Central memory CD8-positive, alpha-beta T cell (primary cell): ENCODE measurements at regions not wholly inside any gene's neighbourhood (a gene's known extent, or its start where the extent isn't known, plus 50 kb on each side); places are given as distances from the start of the nearest gene placed in this dataset.

Experiments used
- ATAC-seq: fragments of 150-1000 bp; cut with Tn5 transposase; replicated peaks from 2 replicates; pipeline ENCODE4 v1.10.0; 2022; ENCODE audit warnings: mild to moderate bottlenecking, moderate FRiP score, moderate number of reproducible peaks; ENCODE audit not compliant: poor library complexity, severe bottlenecking; ENCODE audit errors: extremely low read depth
- DNase-seq, 2 donors: peaks; one replicate each; pipeline ENCODE4 v3.0.0; 2021; ENCODE audit warnings: low spot score in 2 of 2
- H3K27ac Mint-ChIP-seq: one replicate; pipeline ENCODE4 v1.8.0; 2022; ENCODE audit warnings: low read depth, mild to moderate bottlenecking, moderate library complexity, mixed read lengths
- H3K27me3 Mint-ChIP-seq: one replicate; pipeline ENCODE4 v1.8.0; 2022; ENCODE audit warnings: mixed read lengths
- H3K36me3 Mint-ChIP-seq: one replicate; pipeline ENCODE4 v1.8.0; 2022; ENCODE audit warnings: mild to moderate bottlenecking, moderate library complexity, mixed read lengths; ENCODE audit not compliant: insufficient read depth
- H3K4me1 Mint-ChIP-seq: one replicate; pipeline ENCODE4 v1.8.0; 2022; ENCODE audit warnings: mixed read lengths
- H3K4me3 Mint-ChIP-seq: one replicate; pipeline ENCODE4 v1.8.0; 2022; ENCODE audit warnings: mild to moderate bottlenecking, moderate library complexity, mixed read lengths
- H3K9me3 Mint-ChIP-seq: one replicate; pipeline ENCODE4 v1.8.0; 2022; ENCODE audit warnings: mixed read lengths

- Mint-ChIP-seq H3K4me1 (no peaks in the 10 kb centered on the region), H3K27me3 (no peaks in the 10 kb centered on the region), H3K9me3 (peaks cover 15% of the 10 kb centered on the region), H3K4me3 (no peak overlapping the region), H3K27ac (no peak overlapping the region), H3K36me3 (no peaks in the 10 kb centered on the region)
- DNase-seq, result no peak
- ATAC-seq, result no peak
These were observed 392.9 kb downstream of the MEIS1 start for GRCh38 chr2:66827851-66828250.

DNA sequence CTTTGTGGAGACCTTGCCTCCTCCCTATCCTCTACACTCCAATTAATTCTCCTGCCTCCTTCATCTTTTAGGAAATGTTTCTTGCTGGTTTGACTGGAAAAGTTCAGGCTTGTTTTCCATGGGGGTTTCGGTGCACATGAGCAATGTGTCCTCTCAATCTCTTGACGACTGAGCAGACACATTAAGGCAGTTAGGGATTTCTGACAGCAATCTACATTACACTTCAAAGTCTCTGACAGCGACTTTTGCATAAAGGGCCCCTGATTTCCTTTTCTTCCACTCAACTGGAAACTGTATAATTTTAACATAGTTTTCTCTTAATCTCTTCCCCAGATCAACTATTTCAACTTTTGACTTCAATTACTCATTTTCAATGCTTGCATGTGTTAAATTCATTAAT is 394.0 kb downstream of the MEIS1 start:
- Mint-ChIP-seq H3K27ac (no peak overlapping the region), H3K36me3 (no peaks in the 10 kb centered on the region), H3K4me1 (no peaks in the 10 kb centered on the region), H3K27me3 (no peaks in the 10 kb centered on the region), H3K4me3 (no peak overlapping the region), H3K9me3 (peaks cover 21% of the 10 kb centered on the region)
- no peak for DNase-seq
- ATAC-seq, result no peak

GRCh38 chr2:66830881-66831280 is 396.0 kb downstream of the MEIS1 start:
- Mint-ChIP-seq H3K27ac (no peak overlapping the region), H3K9me3 (peaks cover 22% of the 10 kb centered on the region), H3K27me3 (no peaks in the 10 kb centered on the region), H3K4me1 (no peaks in the 10 kb centered on the region), H3K4me3 (no peak overlapping the region), H3K36me3 (no peaks in the 10 kb centered on the region)
- ATAC-seq (no peak), DNase-seq (no peak)

GRCh38 chr2:66832646-66833435 is 397.9 kb downstream of the MEIS1 start:
- no peak overlapping the region for H3K27ac Mint-ChIP-seq
- no peaks in the 10 kb centered on the region for H3K27me3 Mint-ChIP-seq
- H3K36me3 Mint-ChIP-seq, result no peaks in the 10 kb centered on the region
- H3K9me3 Mint-ChIP-seq, result peaks cover 23% of the 10 kb centered on the region
- no peak for DNase-seq
- no peak overlapping the region for H3K4me3 Mint-ChIP-seq
- no peaks in the 10 kb centered on the region for H3K4me1 Mint-ChIP-seq
- ATAC-seq, result no peak

GRCh38 chr2:66834859-66835258 is 399.9 kb downstream of the MEIS1 start:
- Mint-ChIP-seq H3K4me1 (no peaks in the 10 kb centered on the region), H3K36me3 (no peaks in the 10 kb centered on the region), H3K9me3 (peaks cover 27% of the 10 kb centered on the region), H3K27me3 (no peaks in the 10 kb centered on the region), H3K4me3 (no peak overlapping the region), H3K27ac (no peak overlapping the region)
- ATAC-seq (no peak), DNase-seq (no peak)

- peaks cover 23% of the 10 kb centered on the region for H3K9me3 Mint-ChIP-seq
These were observed 401.9 kb downstream of the MEIS1 start for GRCh38 chr2:66836851-66837250.

GRCh38 chr2:66839551-66840320 is 404.8 kb downstream of the MEIS1 start:
- ATAC-seq, result no peak
- Mint-ChIP-seq H3K36me3 (no peaks in the 10 kb centered on the region), H3K4me3 (no peak overlapping the region), H3K27me3 (no peaks in the 10 kb centered on the region), H3K9me3 (peaks cover 11% of the 10 kb centered on the region), H3K27ac (no peak overlapping the region), H3K4me1 (no peaks in the 10 kb centered on the region)
- DNase-seq, result no peak

More at GRCh38 chr2:66836851-66837250, 401.9 kb downstream of the MEIS1 start:
- Mint-ChIP-seq H3K4me3 (no peak overlapping the region), H3K36me3 (no peaks in the 10 kb centered on the region), H3K27me3 (no peaks in the 10 kb centered on the region), H3K27ac (no peak overlapping the region), H3K4me1 (no peaks in the 10 kb centered on the region)
- DNase-seq (no peak), ATAC-seq (no peak)

DNA sequence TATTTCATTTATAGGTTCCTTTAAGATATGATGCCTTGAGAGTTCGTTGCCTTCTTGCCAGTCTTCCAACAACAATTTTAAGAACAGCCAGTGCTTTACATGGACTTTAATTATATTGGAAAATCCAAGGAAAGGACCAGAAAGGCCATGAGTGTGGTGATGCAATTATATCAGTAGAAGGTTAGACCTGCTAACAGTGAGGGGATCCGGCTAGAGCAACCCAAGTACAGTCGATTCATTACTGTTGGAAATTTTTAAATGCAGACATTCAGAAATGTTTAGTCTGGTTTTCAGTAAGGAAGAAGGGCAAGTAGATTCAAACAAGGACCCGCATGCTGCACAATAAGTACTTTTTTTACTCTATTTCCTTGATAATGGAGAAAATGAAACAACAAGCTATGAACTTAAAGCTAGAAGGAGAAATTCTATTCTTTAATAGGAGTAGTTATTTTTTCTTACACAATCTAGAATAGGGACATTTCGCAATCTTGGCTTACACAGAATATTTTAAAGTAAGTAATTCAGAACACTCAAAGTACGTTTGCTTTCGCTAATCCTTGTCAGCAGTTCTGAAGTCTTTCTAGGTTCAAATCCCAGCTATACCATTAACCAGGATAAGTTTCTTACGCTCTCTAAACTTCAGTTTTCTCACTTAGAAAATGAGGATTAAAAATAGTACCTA is 405.5 kb downstream of the MEIS1 start:
- Mint-ChIP-seq H3K9me3 (peaks cover 11% of the 10 kb centered on the region), H3K4me1 (no peaks in the 10 kb centered on the region), H3K27ac (no peak overlapping the region), H3K36me3 (no peaks in the 10 kb centered on the region), H3K27me3 (no peaks in the 10 kb centered on the region), H3K4me3 (no peak overlapping the region)
- ATAC-seq (no peak), DNase-seq (no peak)

- Mint-ChIP-seq H3K36me3 (no peaks in the 10 kb centered on the region), H3K27me3 (no peaks in the 10 kb centered on the region), H3K27ac (no peak overlapping the region), H3K4me3 (no peak overlapping the region), H3K4me1 (no peaks in the 10 kb centered on the region), H3K9me3 (peaks cover 5% of the 10 kb centered on the region)
- DNase-seq (no peak), ATAC-seq (no peak)
These were observed 408.9 kb downstream of the MEIS1 start for GRCh38 chr2:66843847-66844246.

DNA sequence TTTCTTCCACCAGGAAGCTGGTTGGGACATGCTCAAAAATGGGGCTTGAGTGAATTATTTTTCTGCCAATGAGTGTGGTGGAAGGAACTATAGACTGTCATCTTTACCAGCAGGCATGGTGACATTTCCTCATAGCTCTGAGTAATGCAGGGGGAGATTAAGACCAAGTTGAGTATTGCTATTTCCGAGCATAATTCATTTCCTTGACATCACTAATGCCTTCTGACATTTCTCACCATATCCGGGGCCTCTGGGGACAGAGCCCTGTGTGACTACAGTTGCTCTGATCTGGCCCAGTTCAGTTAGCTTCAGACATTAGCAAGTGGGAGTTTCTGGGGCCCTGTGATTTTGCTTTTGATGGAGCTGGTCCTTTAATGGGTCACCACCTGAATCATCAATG is 410.4 kb downstream of the MEIS1 start:
- Mint-ChIP-seq H3K4me1 (no peaks in the 10 kb centered on the region), H3K9me3 (no peaks in the 10 kb centered on the region)

DNA sequence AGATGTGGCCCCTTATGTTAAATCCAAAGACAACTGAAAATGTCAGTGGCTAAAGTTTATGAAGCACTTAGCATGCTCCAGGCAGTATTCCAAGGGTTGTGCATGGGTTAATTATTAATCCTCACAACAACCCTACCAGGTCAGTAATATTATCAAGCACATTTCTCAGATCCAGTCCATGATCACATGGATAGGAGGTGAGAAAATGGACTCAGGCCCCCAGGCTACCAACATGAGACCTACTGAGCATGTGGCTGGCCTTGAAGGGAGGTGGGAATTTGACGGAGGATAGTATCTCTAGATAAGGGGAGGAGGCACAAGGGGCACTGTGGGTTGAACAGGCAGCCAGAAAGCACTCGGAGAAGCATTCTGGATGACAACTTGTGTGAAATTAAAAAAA is 412.0 kb downstream of the MEIS1 start:
- H3K27me3 Mint-ChIP-seq, result no peaks in the 10 kb centered on the region
- ATAC-seq (no peak), DNase-seq (no peak)
- H3K27ac Mint-ChIP-seq, result no peak overlapping the region
- H3K4me3 Mint-ChIP-seq, result no peak overlapping the region
- H3K4me1 Mint-ChIP-seq, result no peaks in the 10 kb centered on the region
- H3K36me3 Mint-ChIP-seq, result no peaks in the 10 kb centered on the region
- no peaks in the 10 kb centered on the region for H3K9me3 Mint-ChIP-seq

More for the DNA sequence above, 410.4 kb downstream of the MEIS1 start:
- ATAC-seq, result no peak
- no peak overlapping the region for H3K4me3 Mint-ChIP-seq
- no peaks in the 10 kb centered on the region for H3K36me3 Mint-ChIP-seq
- no peak overlapping the region for H3K27ac Mint-ChIP-seq
- DNase-seq, result no peak
- H3K27me3 Mint-ChIP-seq, result no peaks in the 10 kb centered on the region

DNA sequence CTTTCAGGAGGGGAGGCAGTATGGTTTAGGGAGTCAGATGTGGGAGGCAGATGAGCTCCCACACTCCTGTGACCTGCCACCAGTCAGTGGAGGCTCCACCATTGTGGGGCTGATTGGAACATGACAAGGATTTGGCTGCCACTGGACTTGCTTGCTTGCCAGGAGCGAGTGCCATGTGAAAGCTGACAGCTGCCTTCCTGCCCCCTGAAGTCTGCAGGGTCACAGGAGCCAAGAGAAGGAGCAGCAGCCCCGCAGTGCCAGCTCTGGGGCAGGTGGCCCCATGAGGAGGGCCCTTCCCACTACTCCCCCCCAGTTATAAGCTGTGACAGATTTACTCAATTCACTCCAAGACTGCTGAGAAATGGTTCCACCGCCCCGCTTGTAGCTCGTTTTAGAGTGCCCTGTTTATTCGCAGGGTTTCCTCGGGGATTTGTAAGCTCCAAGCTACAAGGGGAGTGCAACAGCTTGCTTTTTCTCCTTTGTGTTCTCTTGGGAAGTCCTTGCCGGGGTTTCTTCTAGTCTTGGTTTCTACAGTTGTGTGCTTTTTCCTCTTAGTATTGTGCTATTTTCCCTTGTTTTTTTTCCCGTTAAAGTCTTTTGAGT is 414.3 kb downstream of the MEIS1 start:
- ATAC-seq (no peak), DNase-seq (no peak)
- no peaks in the 10 kb centered on the region for H3K9me3 Mint-ChIP-seq
- H3K27me3 Mint-ChIP-seq, result no peaks in the 10 kb centered on the region
- no peaks in the 10 kb centered on the region for H3K36me3 Mint-ChIP-seq
- no peak overlapping the region for H3K27ac Mint-ChIP-seq
- no peaks in the 10 kb centered on the region for H3K4me1 Mint-ChIP-seq
- H3K4me3 Mint-ChIP-seq, result no peak overlapping the region
